Endodermal cell (in vitro differentiated cells): ENCODE measurements at regions not wholly inside any gene's neighbourhood (a gene's known extent, or its start where the extent isn't known, plus 50 kb on each side); places are given as distances from the start of the nearest gene placed in this dataset.
A peak's percentile ranks its signal among the peaks of the same experiment; 100 is the strongest.

Source experiments
- DNase-seq: peaks from one replicate; pipeline ENCODE4 v3.0.0-alpha.2; 2017
- H3K27ac ChIP-seq: 2 replicates; pipeline ENCODE4 v1.5.1; 2013; ENCODE audit warnings: mild to moderate bottlenecking, low read depth, low read length, moderate library complexity
- H3K27me3 ChIP-seq: 2 replicates; pipeline ENCODE4 v1.6.1; 2013; ENCODE audit warnings: mild to moderate bottlenecking, low read length, moderate library complexity; ENCODE audit not compliant: insufficient read depth, control insufficient read depth, poor library complexity, severe bottlenecking
- H3K36me3 ChIP-seq: 2 replicates; pipeline ENCODE4 v1.7.0; 2013; ENCODE audit warnings: mild to moderate bottlenecking, low read length, moderate library complexity; ENCODE audit not compliant: control insufficient read depth, insufficient read depth
- H3K4me1 ChIP-seq: one replicate; pipeline ENCODE4 v1.7.0; 2013; ENCODE audit warnings: low read length; ENCODE audit not compliant: control insufficient read depth, insufficient read depth
- H3K4me3 ChIP-seq: 2 replicates; pipeline ENCODE4 v1.5.1; 2013; ENCODE audit warnings: mild to moderate bottlenecking, low read length, moderate library complexity
- H3K9ac ChIP-seq: 2 replicates; pipeline ENCODE4 v1.6.1; 2013; ENCODE audit warnings: mild to moderate bottlenecking, low read length, moderate library complexity; ENCODE audit not compliant: poor library complexity, severe bottlenecking; ENCODE audit errors: extremely low read depth
- H3K9me3 ChIP-seq: 2 replicates; pipeline ENCODE4 v1.6.1; 2013; ENCODE audit warnings: mild to moderate bottlenecking, low read length, moderate library complexity; ENCODE audit not compliant: control insufficient read depth
- H3K27ac Mint-ChIP-seq: 2 replicates; pipeline ENCODE4 v1.8.0; 2020; ENCODE audit warnings: mixed read lengths
- H3K27me3 Mint-ChIP-seq: 2 replicates; pipeline ENCODE4 v1.8.0; 2021; ENCODE audit warnings: mild to moderate bottlenecking, mixed read lengths; ENCODE audit not compliant: insufficient read depth
- H3K36me3 Mint-ChIP-seq: 2 replicates; pipeline ENCODE4 v1.8.0; 2020; ENCODE audit warnings: low read depth, mixed read lengths
- H3K4me1 Mint-ChIP-seq: 2 replicates; pipeline ENCODE4 v1.8.0; 2020; ENCODE audit warnings: mixed read lengths
- H3K4me3 Mint-ChIP-seq: 2 replicates; pipeline ENCODE4 v1.8.0; 2020; ENCODE audit warnings: mild to moderate bottlenecking, moderate library complexity, mixed read lengths
- H3K9me3 Mint-ChIP-seq: 2 replicates; pipeline ENCODE4 v1.8.0; 2020; ENCODE audit warnings: mild to moderate bottlenecking, mixed read lengths
- CTCF ChIP-seq: fragments of 200-600 bp; sonication (generic); conservative IDR thresholded peaks from 2 replicates; pipeline ENCODE4 v1.5.0; 2021; ENCODE audit warnings: antibody characterized with exemption, mild to moderate bottlenecking
- WGBS, 2 experiments: methylation state at CpG; one replicate each; pipeline versions ENCODE4 v1.1.5 to v1.1.7; 2013; ENCODE audit warnings: missing lambda C conversion rate in 2 of 2, mixed read lengths in 1 of 2; ENCODE audit not compliant: insufficient coverage in 1 of 2, insufficient read length in 1 of 2; 5-methylcytosine and 5-hydroxymethylcytosine counted together

GRCh38 chr2:16153754-16154035, 213.3 kb downstream of the MYCN start:
- Histone ChIP-seq H3K36me3 (no peaks in the 10 kb centered on the region), H3K27me3 (no peaks in the 10 kb centered on the region), H3K27ac (no peak overlapping the region), H3K4me1 (no peaks in the 10 kb centered on the region), H3K9me3 (no peaks in the 10 kb centered on the region), H3K9ac (no peak overlapping the region), H3K4me3 (no peak overlapping the region)
- no peak for TF ChIP-seq CTCF
- Mint-ChIP-seq H3K27me3 (no peaks in the 10 kb centered on the region), H3K4me1 (peaks cover 3% of the 10 kb centered on the region), H3K4me3 (no peak overlapping the region), H3K36me3 (no peaks in the 10 kb centered on the region), H3K9me3 (no peaks in the 10 kb centered on the region), H3K27ac (no peak overlapping the region)
- no peak for DNase-seq

- no peaks in the 10 kb centered on the region for H3K27me3 Mint-ChIP-seq
- 86 to 100% methylated on average over 1 to 3 of the region's 3 CpGs for WGBS, 2 experiments
Measured at GRCh38 chr2:16152928-16153753, 212.8 kb downstream of the MYCN start.

GRCh38 chr2:16152071-16152927, 211.9 kb downstream of the MYCN start:
- H3K27me3 Mint-ChIP-seq = no peaks in the 10 kb centered on the region
- Histone ChIP-seq H3K27me3 (no peaks in the 10 kb centered on the region), H3K9me3 (no peaks in the 10 kb centered on the region), H3K4me1 (no peaks in the 10 kb centered on the region), H3K4me3 (no peak overlapping the region), H3K36me3 (no peaks in the 10 kb centered on the region), H3K27ac (no peak overlapping the region), H3K9ac (no peak overlapping the region)
- H3K4me3 Mint-ChIP-seq = no peak overlapping the region
- peak; percentile 43 for DNase-seq
- WGBS, 2 experiments = 90 to 100% methylated on average over 2 to 5 of the region's 5 CpGs
- no peaks in the 10 kb centered on the region for H3K36me3 Mint-ChIP-seq
- peak; percentile 46 for TF ChIP-seq CTCF
- H3K9me3 Mint-ChIP-seq = no peaks in the 10 kb centered on the region
- H3K27ac Mint-ChIP-seq = no peak overlapping the region
- H3K4me1 Mint-ChIP-seq = peaks cover 3% of the 10 kb centered on the region

More at GRCh38 chr2:16152928-16153753, 212.8 kb downstream of the MYCN start:
- H3K36me3 Mint-ChIP-seq = no peaks in the 10 kb centered on the region
- peaks cover 3% of the 10 kb centered on the region for H3K4me1 Mint-ChIP-seq
- no peaks in the 10 kb centered on the region for H3K9me3 Mint-ChIP-seq
- Histone ChIP-seq H3K4me3 (no peak overlapping the region), H3K36me3 (no peaks in the 10 kb centered on the region), H3K27me3 (no peaks in the 10 kb centered on the region), H3K27ac (no peak overlapping the region), H3K4me1 (no peaks in the 10 kb centered on the region), H3K9ac (no peak overlapping the region), H3K9me3 (no peaks in the 10 kb centered on the region)
- H3K27ac Mint-ChIP-seq = no peak overlapping the region
- TF ChIP-seq CTCF = no peak
- no peak overlapping the region for H3K4me3 Mint-ChIP-seq
- DNase-seq = no peak
